GM12878 (cell line): ENCODE measurements at regions not wholly inside any gene's neighbourhood (a gene's known extent, or its start where the extent isn't known, plus 50 kb on each side); places are given as distances from the start of the nearest gene placed in this dataset.

ENCODE experiments used
- FOXM1 ChIP-seq: IDR thresholded peaks from 2 replicates; pipeline ENCODE4 v1.6.1; 2012; ENCODE audit warnings: low read depth, mild to moderate bottlenecking, inconsistent platforms, low read length, moderate library complexity
- GABPA ChIP-seq: IDR thresholded peaks from 2 replicates; pipeline ENCODE4 v1.6.1; 2014; ENCODE audit warnings: antibody characterized with exemption, low read depth, mild to moderate bottlenecking, inconsistent platforms
- HDAC6 ChIP-seq: fragments of 200-600 bp; sonication (generic); IDR thresholded peaks from one replicate; pipeline ENCODE4 v1.8.0; 2017; ENCODE audit warnings: antibody characterized with exemption; ENCODE audit not compliant: unreplicated experiment
- POLR2AphosphoS5 ChIP-seq: IDR thresholded peaks from 2 replicates; pipeline ENCODE4 v1.6.1; 2011; ENCODE audit warnings: mild to moderate bottlenecking, low read length, inconsistent platforms
- RCOR1 ChIP-seq: conservative IDR thresholded peaks from 2 replicates; pipeline ENCODE4 v1.6.1; 2012; ENCODE audit warnings: low read depth, low read length, improper control_type of control experiment
- YBX1 ChIP-seq: fragments of 450-650 bp; IDR thresholded peaks from 2 replicates; pipeline ENCODE4 v1.6.1; 2016; ENCODE audit warnings: antibody characterized with exemption
- TF ChIP-seq, protein P1 (sequence below), 3 experiments: IDR thresholded peaks in 2 of 3; conservative IDR thresholded peaks in 1 of 3; 2 replicates each; pipeline ENCODE4 v1.5.1; 2011; ENCODE audit warnings: low read depth in 3 of 3, low read length in 3 of 3, mild to moderate bottlenecking in 3 of 3, control low read depth in 2 of 3, moderate library complexity in 2 of 3, inconsistent platforms in 1 of 3, mixed read lengths in 1 of 3; ENCODE audit not compliant: control insufficient read depth in 2 of 3, insufficient read depth in 1 of 3; ENCODE audit errors: extremely low read depth in 1 of 3
- TF ChIP-seq, protein P2 (sequence below): fragments of 450-650 bp; formaldehyde crosslinking; IDR thresholded peaks from 2 replicates; pipeline ENCODE4 v1.4.0; 2020; ENCODE audit warnings: mild to moderate bottlenecking, moderate library complexity
- TF ChIP-seq, protein P3 (sequence below): fragments of 450-650 bp; IDR thresholded peaks from 2 replicates; pipeline ENCODE4 v1.6.1; 2018; ENCODE audit warnings: mild to moderate bottlenecking, low read depth, moderate library complexity; ENCODE audit not compliant: partially characterized antibody
- TF ChIP-seq, protein P4 (sequence below): IDR thresholded peaks from 2 replicates; pipeline ENCODE4 v1.6.1; 2011; ENCODE audit warnings: mild to moderate bottlenecking, low read depth, low read length, moderate library complexity; ENCODE audit not compliant: insufficient replicate concordance

DNA sequence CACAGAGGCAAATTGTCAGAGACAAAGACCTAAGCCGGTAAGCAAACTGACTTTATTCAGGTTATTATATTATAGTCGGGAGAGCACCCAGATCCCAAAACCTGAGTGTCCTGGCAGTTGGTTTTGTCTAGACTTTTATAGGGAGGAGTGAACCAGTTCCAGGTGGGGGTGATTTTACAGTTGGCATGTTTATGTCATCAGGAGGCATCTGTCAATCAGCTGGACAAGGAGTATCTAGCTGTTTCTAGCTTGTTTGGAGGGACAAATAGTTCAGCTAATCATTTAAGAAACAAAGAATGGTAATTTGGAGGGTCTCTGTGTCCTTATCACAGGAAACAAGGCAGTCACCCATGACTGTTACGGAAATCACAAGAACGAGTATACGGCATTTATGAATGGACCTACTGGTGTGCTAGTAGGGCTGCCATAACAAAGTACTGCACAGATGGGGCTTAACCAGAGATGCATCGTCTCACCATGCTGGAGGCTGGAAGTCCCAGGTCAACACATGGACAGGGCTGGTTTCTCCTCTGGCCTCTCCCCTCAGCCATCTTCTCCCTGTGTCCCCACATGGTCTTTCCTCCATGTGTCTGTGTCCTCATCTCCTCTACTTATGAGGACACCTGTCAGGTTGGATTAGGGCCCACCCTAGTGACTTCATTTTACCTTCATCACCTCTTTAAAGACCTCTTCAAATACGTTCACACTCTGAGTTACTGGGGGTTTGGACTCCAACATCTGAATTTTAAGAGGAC is 122.7 kb downstream of the LY86 start:
- TF ChIP-seq, protein P1, sequence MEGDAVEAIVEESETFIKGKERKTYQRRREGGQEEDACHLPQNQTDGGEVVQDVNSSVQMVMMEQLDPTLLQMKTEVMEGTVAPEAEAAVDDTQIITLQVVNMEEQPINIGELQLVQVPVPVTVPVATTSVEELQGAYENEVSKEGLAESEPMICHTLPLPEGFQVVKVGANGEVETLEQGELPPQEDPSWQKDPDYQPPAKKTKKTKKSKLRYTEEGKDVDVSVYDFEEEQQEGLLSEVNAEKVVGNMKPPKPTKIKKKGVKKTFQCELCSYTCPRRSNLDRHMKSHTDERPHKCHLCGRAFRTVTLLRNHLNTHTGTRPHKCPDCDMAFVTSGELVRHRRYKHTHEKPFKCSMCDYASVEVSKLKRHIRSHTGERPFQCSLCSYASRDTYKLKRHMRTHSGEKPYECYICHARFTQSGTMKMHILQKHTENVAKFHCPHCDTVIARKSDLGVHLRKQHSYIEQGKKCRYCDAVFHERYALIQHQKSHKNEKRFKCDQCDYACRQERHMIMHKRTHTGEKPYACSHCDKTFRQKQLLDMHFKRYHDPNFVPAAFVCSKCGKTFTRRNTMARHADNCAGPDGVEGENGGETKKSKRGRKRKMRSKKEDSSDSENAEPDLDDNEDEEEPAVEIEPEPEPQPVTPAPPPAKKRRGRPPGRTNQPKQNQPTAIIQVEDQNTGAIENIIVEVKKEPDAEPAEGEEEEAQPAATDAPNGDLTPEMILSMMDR (IDR thresholded peaks at IDR 0.05 in 2 of 3, conservative IDR thresholded peaks at IDR 0.05 in 1 of 3; ENCODE audit: control insufficient read depth in 2 of 3, extremely low read depth in 1 of 3, insufficient read depth in 1 of 3, low read depth in 3 of 3, low read length in 3 of 3): no peak
- TF ChIP-seq, protein P2, sequence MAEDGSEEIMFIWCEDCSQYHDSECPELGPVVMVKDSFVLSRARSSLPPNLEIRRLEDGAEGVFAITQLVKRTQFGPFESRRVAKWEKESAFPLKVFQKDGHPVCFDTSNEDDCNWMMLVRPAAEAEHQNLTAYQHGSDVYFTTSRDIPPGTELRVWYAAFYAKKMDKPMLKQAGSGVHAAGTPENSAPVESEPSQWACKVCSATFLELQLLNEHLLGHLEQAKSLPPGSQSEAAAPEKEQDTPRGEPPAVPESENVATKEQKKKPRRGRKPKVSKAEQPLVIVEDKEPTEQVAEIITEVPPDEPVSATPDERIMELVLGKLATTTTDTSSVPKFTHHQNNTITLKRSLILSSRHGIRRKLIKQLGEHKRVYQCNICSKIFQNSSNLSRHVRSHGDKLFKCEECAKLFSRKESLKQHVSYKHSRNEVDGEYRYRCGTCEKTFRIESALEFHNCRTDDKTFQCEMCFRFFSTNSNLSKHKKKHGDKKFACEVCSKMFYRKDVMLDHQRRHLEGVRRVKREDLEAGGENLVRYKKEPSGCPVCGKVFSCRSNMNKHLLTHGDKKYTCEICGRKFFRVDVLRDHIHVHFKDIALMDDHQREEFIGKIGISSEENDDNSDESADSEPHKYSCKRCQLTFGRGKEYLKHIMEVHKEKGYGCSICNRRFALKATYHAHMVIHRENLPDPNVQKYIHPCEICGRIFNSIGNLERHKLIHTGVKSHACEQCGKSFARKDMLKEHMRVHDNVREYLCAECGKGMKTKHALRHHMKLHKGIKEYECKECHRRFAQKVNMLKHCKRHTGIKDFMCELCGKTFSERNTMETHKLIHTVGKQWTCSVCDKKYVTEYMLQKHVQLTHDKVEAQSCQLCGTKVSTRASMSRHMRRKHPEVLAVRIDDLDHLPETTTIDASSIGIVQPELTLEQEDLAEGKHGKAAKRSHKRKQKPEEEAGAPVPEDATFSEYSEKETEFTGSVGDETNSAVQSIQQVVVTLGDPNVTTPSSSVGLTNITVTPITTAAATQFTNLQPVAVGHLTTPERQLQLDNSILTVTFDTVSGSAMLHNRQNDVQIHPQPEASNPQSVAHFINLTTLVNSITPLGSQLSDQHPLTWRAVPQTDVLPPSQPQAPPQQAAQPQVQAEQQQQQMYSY: no peak
- TF ChIP-seq RCOR1: no peak
- TF ChIP-seq YBX1: no peak
- TF ChIP-seq, protein P3, sequence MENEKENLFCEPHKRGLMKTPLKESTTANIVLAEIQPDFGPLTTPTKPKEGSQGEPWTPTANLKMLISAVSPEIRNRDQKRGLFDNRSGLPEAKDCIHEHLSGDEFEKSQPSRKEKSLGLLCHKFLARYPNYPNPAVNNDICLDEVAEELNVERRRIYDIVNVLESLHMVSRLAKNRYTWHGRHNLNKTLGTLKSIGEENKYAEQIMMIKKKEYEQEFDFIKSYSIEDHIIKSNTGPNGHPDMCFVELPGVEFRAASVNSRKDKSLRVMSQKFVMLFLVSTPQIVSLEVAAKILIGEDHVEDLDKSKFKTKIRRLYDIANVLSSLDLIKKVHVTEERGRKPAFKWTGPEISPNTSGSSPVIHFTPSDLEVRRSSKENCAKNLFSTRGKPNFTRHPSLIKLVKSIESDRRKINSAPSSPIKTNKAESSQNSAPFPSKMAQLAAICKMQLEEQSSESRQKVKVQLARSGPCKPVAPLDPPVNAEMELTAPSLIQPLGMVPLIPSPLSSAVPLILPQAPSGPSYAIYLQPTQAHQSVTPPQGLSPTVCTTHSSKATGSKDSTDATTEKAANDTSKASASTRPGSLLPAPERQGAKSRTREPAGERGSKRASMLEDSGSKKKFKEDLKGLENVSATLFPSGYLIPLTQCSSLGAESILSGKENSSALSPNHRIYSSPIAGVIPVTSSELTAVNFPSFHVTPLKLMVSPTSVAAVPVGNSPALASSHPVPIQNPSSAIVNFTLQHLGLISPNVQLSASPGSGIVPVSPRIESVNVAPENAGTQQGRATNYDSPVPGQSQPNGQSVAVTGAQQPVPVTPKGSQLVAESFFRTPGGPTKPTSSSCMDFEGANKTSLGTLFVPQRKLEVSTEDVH: no peak
- TF ChIP-seq FOXM1: no peak
- no peak for TF ChIP-seq GABPA
- TF ChIP-seq, protein P4, sequence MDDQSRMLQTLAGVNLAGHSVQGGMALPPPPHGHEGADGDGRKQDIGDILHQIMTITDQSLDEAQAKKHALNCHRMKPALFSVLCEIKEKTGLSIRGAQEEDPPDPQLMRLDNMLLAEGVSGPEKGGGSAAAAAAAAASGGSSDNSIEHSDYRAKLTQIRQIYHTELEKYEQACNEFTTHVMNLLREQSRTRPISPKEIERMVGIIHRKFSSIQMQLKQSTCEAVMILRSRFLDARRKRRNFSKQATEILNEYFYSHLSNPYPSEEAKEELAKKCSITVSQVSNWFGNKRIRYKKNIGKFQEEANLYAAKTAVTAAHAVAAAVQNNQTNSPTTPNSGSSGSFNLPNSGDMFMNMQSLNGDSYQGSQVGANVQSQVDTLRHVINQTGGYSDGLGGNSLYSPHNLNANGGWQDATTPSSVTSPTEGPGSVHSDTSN: no peak
- no peak for TF ChIP-seq HDAC6
- TF ChIP-seq POLR2AphosphoS5: no peak
